ENCODE measurements at regions not wholly inside any gene's neighbourhood (a gene's known extent, or its start where the extent isn't known, plus 50 kb on each side); places are given as distances from the start of the nearest gene placed in this dataset.

DNA sequence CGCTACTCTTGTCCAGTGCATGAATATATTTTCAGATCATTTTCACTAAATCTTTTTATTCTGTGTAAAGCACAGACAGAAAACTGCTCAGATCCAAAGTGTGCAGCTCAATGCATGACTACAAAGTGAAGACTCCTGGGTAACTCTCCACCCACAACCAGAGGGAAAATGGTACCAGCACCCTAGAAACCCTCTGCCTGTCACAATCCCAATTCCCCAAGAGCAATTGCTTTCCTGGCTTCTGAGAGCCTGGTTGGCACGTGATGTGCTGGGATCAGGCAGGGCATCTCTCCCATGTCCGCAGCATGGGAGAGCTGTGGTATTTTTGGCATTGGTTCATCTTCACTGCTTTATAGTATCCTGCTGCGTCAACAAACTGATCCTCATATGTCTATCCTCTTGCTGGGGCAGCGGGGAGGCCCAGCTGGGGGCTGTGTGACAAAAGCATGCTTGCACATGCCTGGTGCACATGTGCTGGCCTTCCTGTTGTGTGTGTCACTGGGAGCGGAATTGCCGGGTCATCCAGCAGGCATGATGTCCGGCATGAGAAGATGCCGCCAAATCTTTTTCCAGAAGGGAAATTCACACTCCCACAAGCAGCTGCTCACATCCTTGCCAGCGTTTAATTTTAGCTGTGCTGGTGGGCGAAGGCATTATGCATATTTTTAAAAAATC lies 278.9 kb upstream of the FOXF1 start:
- no peaks in the 10 kb centered on the region for H3K27me3 ChIP-seq (ENCODE audit: control insufficient read depth in 2 of 2, insufficient read depth in 2 of 2, low read length in 2 of 2)
- H3K9me1 ChIP-seq (replicated peaks; ENCODE audit: control insufficient read depth, extremely low read depth, insufficient read depth, low read length), result no peaks in the 10 kb centered on the region
- DNase-seq (ENCODE audit: low read depth, low spot score) (no peak), FAIRE-seq (no peak)
- CTCF ChIA-PET, result no interaction called here
- POLR2A ChIA-PET, result no interaction called here
- TF ChIP-seq, protein P1, sequence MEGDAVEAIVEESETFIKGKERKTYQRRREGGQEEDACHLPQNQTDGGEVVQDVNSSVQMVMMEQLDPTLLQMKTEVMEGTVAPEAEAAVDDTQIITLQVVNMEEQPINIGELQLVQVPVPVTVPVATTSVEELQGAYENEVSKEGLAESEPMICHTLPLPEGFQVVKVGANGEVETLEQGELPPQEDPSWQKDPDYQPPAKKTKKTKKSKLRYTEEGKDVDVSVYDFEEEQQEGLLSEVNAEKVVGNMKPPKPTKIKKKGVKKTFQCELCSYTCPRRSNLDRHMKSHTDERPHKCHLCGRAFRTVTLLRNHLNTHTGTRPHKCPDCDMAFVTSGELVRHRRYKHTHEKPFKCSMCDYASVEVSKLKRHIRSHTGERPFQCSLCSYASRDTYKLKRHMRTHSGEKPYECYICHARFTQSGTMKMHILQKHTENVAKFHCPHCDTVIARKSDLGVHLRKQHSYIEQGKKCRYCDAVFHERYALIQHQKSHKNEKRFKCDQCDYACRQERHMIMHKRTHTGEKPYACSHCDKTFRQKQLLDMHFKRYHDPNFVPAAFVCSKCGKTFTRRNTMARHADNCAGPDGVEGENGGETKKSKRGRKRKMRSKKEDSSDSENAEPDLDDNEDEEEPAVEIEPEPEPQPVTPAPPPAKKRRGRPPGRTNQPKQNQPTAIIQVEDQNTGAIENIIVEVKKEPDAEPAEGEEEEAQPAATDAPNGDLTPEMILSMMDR (IDR thresholded peaks at IDR 0.05; ENCODE audit: extremely low read depth in 1 of 2, insufficient read depth in 1 of 2, low read depth in 1 of 2, low read length in 2 of 2), result no peak
- TF ChIP-seq, protein P2, sequence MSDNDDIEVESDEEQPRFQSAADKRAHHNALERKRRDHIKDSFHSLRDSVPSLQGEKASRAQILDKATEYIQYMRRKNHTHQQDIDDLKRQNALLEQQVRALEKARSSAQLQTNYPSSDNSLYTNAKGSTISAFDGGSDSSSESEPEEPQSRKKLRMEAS (IDR thresholded peaks at IDR 0.05; ENCODE audit: insufficient read depth, insufficient read length), result no peak
- no peak for TF ChIP-seq JUN (IDR thresholded peaks at IDR 0.05; ENCODE audit: borderline replicate concordance, insufficient read depth, insufficient read length, low read depth)
- no peak for TF ChIP-seq POLR2A (IDR thresholded peaks at IDR 0.05; ENCODE audit: low read depth, low read length)
- no peak overlapping the region for H2AFZ ChIP-seq (ENCODE audit: low read depth, low read length)
- intact Hi-C loops (cut with micrococcal nuclease) (no loop called here), dilution Hi-C loops (cut with MboI; ENCODE audit: extremely low pct_ligation_motif_present, low sequenced_read_pairs) (no loop called here)
- no peak overlapping the region for H3K27ac ChIP-seq (ENCODE audit: insufficient read depth, low read depth, low read length)
- no peaks in the 10 kb centered on the region for H3K79me2 ChIP-seq (ENCODE audit: control insufficient read depth, insufficient read depth, low read length)
- H3K4me3 ChIP-seq (replicated peaks in 1 of 3; ENCODE audit: insufficient read depth in 1 of 3, low read depth in 1 of 3, low read length in 3 of 3), result no peak overlapping the region
- H3K4me2 ChIP-seq (ENCODE audit: insufficient read depth, low read length), result no peak overlapping the region
- no peaks in the 10 kb centered on the region for H3K36me3 ChIP-seq (ENCODE audit: control insufficient read depth in 2 of 2, extremely low read depth in 1 of 2, insufficient read depth in 2 of 2, low read length in 2 of 2)
- H4K20me1 ChIP-seq (replicated peaks; ENCODE audit: control insufficient read depth, extremely low read depth, insufficient read depth, low read length), result no peaks in the 10 kb centered on the region
- no TSS peak for BruUV-seq (replicated peaks)
- no peaks in the 10 kb centered on the region for H3K4me1 ChIP-seq (ENCODE audit: control insufficient read depth, extremely low read depth, insufficient read depth, low read length)
- no peaks in the 10 kb centered on the region for H3K9me3 ChIP-seq (replicated peaks; ENCODE audit: control insufficient read depth, insufficient read depth, low read length)
- H3K9ac ChIP-seq (replicated peaks; ENCODE audit: extremely low read depth, insufficient read depth, low read length), result no peak overlapping the region

DNA sequence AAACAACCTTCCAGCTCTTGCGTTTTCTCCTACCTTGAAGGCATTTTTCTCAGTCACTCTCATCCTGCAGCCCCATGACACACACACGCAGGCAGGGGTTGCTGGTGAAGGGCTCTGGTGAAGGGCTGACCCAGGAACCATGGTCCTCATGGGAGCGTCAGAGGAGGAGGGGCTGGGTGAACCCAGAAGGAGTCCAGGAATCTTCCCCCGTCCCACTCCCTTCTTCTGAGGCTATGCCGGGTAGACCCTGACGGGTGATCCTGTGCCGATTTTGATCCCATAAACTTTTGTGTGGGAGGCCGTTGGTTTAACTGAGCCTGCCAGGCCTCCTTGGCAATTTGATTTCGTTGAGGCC lies 278.4 kb upstream of the FOXF1 start:
- intact Hi-C loops (cut with micrococcal nuclease), result no loop called here
- POLR2A ChIA-PET, result no interaction called here
- Histone ChIP-seq H3K79me2 (ENCODE audit: control insufficient read depth, insufficient read depth, low read length) (no peaks in the 10 kb centered on the region), H3K9me3 (replicated peaks; ENCODE audit: control insufficient read depth, insufficient read depth, low read length) (no peaks in the 10 kb centered on the region), H3K4me1 (ENCODE audit: control insufficient read depth, extremely low read depth, insufficient read depth, low read length) (no peaks in the 10 kb centered on the region), H3K36me3 (ENCODE audit: control insufficient read depth in 2 of 2, extremely low read depth in 1 of 2, insufficient read depth in 2 of 2, low read length in 2 of 2) (no peaks in the 10 kb centered on the region), H2AFZ (ENCODE audit: low read depth, low read length) (no peak overlapping the region), H3K27me3 (ENCODE audit: control insufficient read depth in 2 of 2, insufficient read depth in 2 of 2, low read length in 2 of 2) (no peaks in the 10 kb centered on the region), H3K9ac (replicated peaks; ENCODE audit: extremely low read depth, insufficient read depth, low read length) (no peak overlapping the region), H3K27ac (ENCODE audit: insufficient read depth, low read depth, low read length) (no peak overlapping the region), H3K4me2 (ENCODE audit: insufficient read depth, low read length) (no peak overlapping the region), H4K20me1 (replicated peaks; ENCODE audit: control insufficient read depth, extremely low read depth, insufficient read depth, low read length) (no peaks in the 10 kb centered on the region), H3K4me3 (replicated peaks in 1 of 3; ENCODE audit: insufficient read depth in 1 of 3, low read depth in 1 of 3, low read length in 3 of 3) (no peak overlapping the region), H3K9me1 (replicated peaks; ENCODE audit: control insufficient read depth, extremely low read depth, insufficient read depth, low read length) (no peaks in the 10 kb centered on the region)
- BruUV-seq (replicated peaks), result no TSS peak
- TF ChIP-seq, protein P1 (IDR thresholded peaks at IDR 0.05; ENCODE audit: extremely low read depth in 1 of 2, insufficient read depth in 1 of 2, low read depth in 1 of 2, low read length in 2 of 2), result no peak
- TF ChIP-seq JUN (IDR thresholded peaks at IDR 0.05; ENCODE audit: borderline replicate concordance, insufficient read depth, insufficient read length, low read depth) (no peak), FOS (IDR thresholded peaks at IDR 0.05; ENCODE audit: borderline replicate concordance, insufficient read depth, low read length) (no peak), POLR2AphosphoS5 (IDR thresholded peaks at IDR 0.05; ENCODE audit: insufficient read depth, low read depth, low read length) (no peak), MYC (IDR thresholded peaks at IDR 0.05; ENCODE audit: low read depth, low read length) (no peak), GATA2 (IDR thresholded peaks at IDR 0.05; ENCODE audit: insufficient read depth, insufficient read length, low read depth, low read length) (no peak), POLR2A (IDR thresholded peaks at IDR 0.05; ENCODE audit: low read depth, low read length) (no peak), EZH2 (IDR thresholded peaks at IDR 0.05; ENCODE audit: borderline replicate concordance, low read depth, low read length, severe bottlenecking) (no peak)
- TF ChIP-seq, protein P2 (IDR thresholded peaks at IDR 0.05; ENCODE audit: insufficient read depth, insufficient read length), result no peak
- no peak for DNase-seq (ENCODE audit: low read depth, low spot score)
- FAIRE-seq, result no peak
- CTCF ChIA-PET, result no interaction called here
- dilution Hi-C loops (cut with MboI; ENCODE audit: extremely low pct_ligation_motif_present, low sequenced_read_pairs), result no loop called here

Data from endothelial cell of umbilical vein (primary cell).